ENCODE measurements at regions not wholly inside any gene's neighbourhood (a gene's known extent, or its start where the extent isn't known, plus 50 kb on each side); places are given as distances from the start of the nearest gene placed in this dataset.
A peak's percentile ranks its signal among the peaks of the same experiment; 100 is the strongest.

DNA sequence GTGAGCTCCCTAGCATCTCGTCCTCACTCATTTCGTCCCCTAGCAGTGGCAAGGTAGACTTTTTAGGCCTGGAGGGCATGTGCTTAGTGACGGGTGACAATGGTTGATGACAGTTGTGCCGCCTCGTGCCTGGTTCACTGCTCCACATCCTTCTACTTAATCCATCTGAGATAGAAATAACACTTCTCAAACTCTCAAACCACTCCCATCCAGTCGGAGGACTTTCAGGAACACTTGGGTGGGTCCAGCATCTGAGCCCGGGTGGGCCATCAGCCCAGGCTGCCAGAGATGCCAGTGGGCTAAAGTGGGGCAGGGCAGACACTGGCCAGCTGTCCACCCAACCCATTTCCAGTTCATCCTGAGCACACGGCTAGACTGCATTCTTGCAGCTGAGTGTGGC, 79.7 kb upstream of the SMAD3 start:
- Histone ChIP-seq H3K4me3 (ENCODE audit: low read depth, low read length) (no peak overlapping the region), H3K27me3 (replicated peaks) (no peaks in the 10 kb centered on the region), H3K27ac (no peak overlapping the region), H3K36me3 (replicated peaks) (no peaks in the 10 kb centered on the region)
- DNase-seq: no peak
- TF ChIP-seq, protein P1, sequence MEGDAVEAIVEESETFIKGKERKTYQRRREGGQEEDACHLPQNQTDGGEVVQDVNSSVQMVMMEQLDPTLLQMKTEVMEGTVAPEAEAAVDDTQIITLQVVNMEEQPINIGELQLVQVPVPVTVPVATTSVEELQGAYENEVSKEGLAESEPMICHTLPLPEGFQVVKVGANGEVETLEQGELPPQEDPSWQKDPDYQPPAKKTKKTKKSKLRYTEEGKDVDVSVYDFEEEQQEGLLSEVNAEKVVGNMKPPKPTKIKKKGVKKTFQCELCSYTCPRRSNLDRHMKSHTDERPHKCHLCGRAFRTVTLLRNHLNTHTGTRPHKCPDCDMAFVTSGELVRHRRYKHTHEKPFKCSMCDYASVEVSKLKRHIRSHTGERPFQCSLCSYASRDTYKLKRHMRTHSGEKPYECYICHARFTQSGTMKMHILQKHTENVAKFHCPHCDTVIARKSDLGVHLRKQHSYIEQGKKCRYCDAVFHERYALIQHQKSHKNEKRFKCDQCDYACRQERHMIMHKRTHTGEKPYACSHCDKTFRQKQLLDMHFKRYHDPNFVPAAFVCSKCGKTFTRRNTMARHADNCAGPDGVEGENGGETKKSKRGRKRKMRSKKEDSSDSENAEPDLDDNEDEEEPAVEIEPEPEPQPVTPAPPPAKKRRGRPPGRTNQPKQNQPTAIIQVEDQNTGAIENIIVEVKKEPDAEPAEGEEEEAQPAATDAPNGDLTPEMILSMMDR (IDR thresholded peaks at IDR 0.05; ENCODE audit: low read depth, low read length, missing control alignments): no peak
- in situ Hi-C loops (cut with HindIII; ENCODE audit: low pct_ligation_motif_present, low sequenced_read_pairs): no loop called here

DNA sequence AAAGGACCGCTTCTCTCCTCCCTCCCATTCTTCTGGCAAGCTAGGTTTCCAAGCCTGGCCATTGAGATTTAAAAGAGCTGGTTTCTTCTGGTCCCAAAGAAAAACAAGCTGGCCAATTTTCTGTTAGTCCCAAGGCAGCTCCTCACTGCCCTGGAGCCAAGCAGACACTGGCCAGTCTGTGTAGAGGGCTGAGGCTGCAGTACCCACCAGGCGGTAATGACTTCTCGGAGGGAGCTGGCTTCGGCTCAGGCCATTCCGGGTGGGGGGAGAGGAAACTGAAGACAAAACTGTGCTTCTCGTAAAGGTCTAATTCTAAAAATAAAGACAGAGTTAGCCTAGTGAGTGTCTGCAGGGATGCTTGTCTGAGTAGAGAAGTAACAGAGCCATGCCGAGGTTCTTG, 78.5 kb upstream of the SMAD3 start:
- Histone ChIP-seq H3K27ac (no peak overlapping the region), H3K36me3 (replicated peaks) (no peaks in the 10 kb centered on the region), H3K27me3 (replicated peaks) (no peaks in the 10 kb centered on the region), H3K4me3 (ENCODE audit: low read depth, low read length) (no peak overlapping the region)
- in situ Hi-C loops (cut with HindIII; ENCODE audit: low pct_ligation_motif_present, low sequenced_read_pairs): no loop called here
- no peak for DNase-seq
- TF ChIP-seq, protein P1 (IDR thresholded peaks at IDR 0.05; ENCODE audit: low read depth, low read length, missing control alignments): no peak

DNA sequence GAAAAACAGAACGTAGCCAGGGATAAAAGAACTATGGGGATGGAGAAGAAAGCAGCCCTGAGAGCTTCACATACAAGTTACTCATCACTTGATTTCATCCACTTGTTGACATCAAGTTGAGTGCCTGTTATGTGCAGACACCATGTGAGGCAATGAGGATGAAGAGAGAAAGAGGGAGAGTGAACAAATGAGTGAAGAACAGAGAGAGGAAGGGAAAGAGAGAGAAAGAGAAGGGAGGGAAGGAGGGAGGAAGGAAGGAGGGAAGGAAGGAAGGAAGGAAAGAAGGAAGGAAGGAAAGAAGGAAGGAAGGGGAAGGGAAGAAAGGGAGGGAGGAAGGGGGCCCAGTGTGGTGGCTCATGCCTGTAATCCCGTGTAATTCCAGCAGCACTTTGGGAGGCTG, 72.3 kb upstream of the SMAD3 start:
- no peak overlapping the region for H3K27ac ChIP-seq
- DNase-seq: no peak
- H3K36me3 ChIP-seq (replicated peaks): no peaks in the 10 kb centered on the region
- TF ChIP-seq, protein P1 (IDR thresholded peaks at IDR 0.05; ENCODE audit: low read depth, low read length, missing control alignments): no peak
- H3K4me3 ChIP-seq (ENCODE audit: low read depth, low read length): no peak overlapping the region
- no peaks in the 10 kb centered on the region for H3K27me3 ChIP-seq (replicated peaks)
- in situ Hi-C loops (cut with HindIII; ENCODE audit: low pct_ligation_motif_present, low sequenced_read_pairs): no loop called here

DNA sequence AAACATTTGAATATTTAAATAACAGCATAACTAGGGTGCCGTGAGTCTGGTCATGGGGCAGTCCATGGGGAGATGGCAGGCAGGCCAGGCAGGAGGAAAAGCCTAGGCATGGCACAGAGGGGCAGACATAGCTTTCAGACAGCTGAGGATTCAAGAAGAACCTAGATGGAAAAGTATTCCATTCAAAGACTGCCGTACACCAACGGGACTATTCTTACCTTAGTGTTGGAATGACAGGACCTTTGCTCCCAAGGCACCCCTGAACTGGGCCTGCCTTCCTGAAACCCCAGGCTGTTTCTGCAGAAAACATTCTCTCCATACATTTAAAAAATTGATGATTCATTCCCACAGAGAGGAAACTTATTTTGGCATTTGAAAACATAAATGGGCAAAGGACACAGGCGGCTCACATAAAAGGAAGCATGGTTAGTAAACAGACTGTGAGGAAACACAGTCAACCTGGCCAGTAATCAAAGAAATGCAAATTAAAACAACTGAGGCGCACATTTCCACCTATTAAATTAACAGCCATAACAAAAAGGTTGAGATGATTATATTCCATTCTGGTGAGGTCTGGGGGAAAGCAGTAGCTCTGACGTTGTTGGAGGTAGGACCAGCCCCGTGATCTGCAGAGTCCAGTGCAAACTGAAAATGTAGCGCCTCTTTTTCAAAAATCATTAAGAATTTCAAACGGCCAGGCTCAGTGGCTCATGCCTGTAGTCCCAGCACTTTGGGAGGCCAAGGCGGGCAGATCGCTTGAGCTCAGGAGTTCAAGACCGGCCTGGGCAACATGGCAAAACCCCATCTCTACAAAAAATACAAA, 71.3 kb upstream of the SMAD3 start:
- TF ChIP-seq, protein P1 (IDR thresholded peaks at IDR 0.05; ENCODE audit: low read depth, low read length, missing control alignments): no peak
- in situ Hi-C loops (cut with HindIII; ENCODE audit: low pct_ligation_motif_present, low sequenced_read_pairs): no loop called here
- no peak overlapping the region for H3K4me3 ChIP-seq (ENCODE audit: low read depth, low read length)
- no peaks in the 10 kb centered on the region for H3K36me3 ChIP-seq (replicated peaks)
- H3K27ac ChIP-seq: no peak overlapping the region
- H3K27me3 ChIP-seq (replicated peaks): no peaks in the 10 kb centered on the region
- no peak for DNase-seq

DNA sequence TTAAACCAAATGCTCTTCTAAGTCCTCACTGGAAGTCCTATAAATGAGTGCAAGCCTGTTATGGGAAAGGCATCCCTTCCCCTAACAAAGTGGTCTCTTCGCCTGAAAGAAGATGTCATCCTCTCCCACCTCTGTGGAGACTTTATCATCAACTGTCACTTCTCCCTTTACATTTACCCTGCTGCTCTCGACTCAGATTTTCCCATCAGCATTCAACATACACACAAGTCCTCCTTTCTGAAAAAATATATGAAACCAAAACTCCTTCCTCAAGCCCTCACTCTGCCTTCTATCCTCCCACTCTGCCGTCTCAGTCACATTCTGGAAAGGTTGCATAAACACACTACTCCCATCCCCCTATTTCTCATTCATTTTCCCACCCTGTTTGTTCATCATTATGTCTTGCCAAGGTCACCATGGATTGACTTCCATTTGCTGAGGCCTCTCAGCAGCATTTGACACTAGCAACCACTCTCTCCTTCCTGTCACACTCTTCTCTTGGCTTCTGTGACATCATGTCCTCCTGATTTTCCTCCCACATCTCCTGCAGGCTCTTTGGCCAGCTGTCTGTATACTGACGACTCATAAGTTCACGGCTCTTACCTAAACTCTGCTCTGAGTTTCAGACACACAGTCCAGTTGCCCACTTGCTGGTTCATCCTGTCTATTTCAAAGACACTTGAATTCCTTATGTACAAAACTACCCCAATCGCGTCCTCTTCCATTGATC, 70.3 kb upstream of the SMAD3 start:
- no peak overlapping the region for H3K27ac ChIP-seq
- DNase-seq: peak; percentile 36
- in situ Hi-C loops (cut with HindIII; ENCODE audit: low pct_ligation_motif_present, low sequenced_read_pairs): no loop called here
- TF ChIP-seq, protein P1 (IDR thresholded peaks at IDR 0.05; ENCODE audit: low read depth, low read length, missing control alignments): no peak
- no peak overlapping the region for H3K4me3 ChIP-seq (ENCODE audit: low read depth, low read length)
- no peaks in the 10 kb centered on the region for H3K27me3 ChIP-seq (replicated peaks)
- H3K36me3 ChIP-seq (replicated peaks): no peaks in the 10 kb centered on the region
